ENCODE measurements at regions not wholly inside any gene's neighbourhood (a gene's known extent, or its start where the extent isn't known, plus 50 kb on each side); places are given as distances from the start of the nearest gene placed in this dataset.

- DNase-seq, result no peak
Observed at GRCh38 chr13:106382534-106382933, 152.9 kb downstream of the EFNB2 start.

- no peak for DNase-seq
Observed at GRCh38 chr13:106381091-106381490, 154.4 kb downstream of the EFNB2 start.

- no peak for DNase-seq
Observed at GRCh38 chr13:106377931-106378662, 157.4 kb downstream of the EFNB2 start.

GRCh38 chr13:106377341-106377740 is 158.1 kb downstream of the EFNB2 start:
- no peak for DNase-seq

- peak; percentile 67 for DNase-seq
Observed at GRCh38 chr13:106376401-106377112, 158.9 kb downstream of the EFNB2 start.

- no peak for DNase-seq
Observed at GRCh38 chr13:106375085-106375484, 160.4 kb downstream of the EFNB2 start.

- DNase-seq, result no peak
Observed at GRCh38 chr13:106374631-106375030, 160.8 kb downstream of the EFNB2 start.

- DNase-seq, result peak; percentile 10
Observed at GRCh38 chr13:106373989-106374572, 161.4 kb downstream of the EFNB2 start.

GRCh38 chr13:106373304-106373988 is 162.0 kb downstream of the EFNB2 start:
- DNase-seq, result peak; percentile 41

- no peak for DNase-seq
Observed at GRCh38 chr13:106372199-106373155, 163.0 kb downstream of the EFNB2 start.

- no peak for DNase-seq
Observed at GRCh38 chr13:106371024-106371423, 164.4 kb downstream of the EFNB2 start.

- no peak for DNase-seq
Observed at GRCh38 chr13:106369858-106370257, 165.6 kb downstream of the EFNB2 start.

GRCh38 chr13:106369091-106369490 is 166.4 kb downstream of the EFNB2 start:
- no peak for DNase-seq

GRCh38 chr13:106367361-106367971 is 168.0 kb downstream of the EFNB2 start:
- DNase-seq, result no peak

- no peak for DNase-seq
Observed at GRCh38 chr13:106362707-106363106, 172.8 kb downstream of the EFNB2 start.

- DNase-seq, result no peak
Observed at GRCh38 chr13:106361621-106362020, 173.8 kb downstream of the EFNB2 start.

GRCh38 chr13:106357198-106357597 is 178.3 kb downstream of the EFNB2 start:
- no peak for DNase-seq

GRCh38 chr13:106355866-106356265 is 179.6 kb downstream of the EFNB2 start:
- no peak for DNase-seq

GRCh38 chr13:106354961-106355360 is 180.5 kb downstream of the EFNB2 start:
- no peak for DNase-seq

- DNase-seq, result no peak
Observed at GRCh38 chr13:106352850-106353249, 182.6 kb downstream of the EFNB2 start.

- DNase-seq, result no peak
Observed at GRCh38 chr13:106351251-106351650, 184.2 kb downstream of the EFNB2 start.

GRCh38 chr13:106350208-106350607 is 185.3 kb downstream of the EFNB2 start:
- no peak for DNase-seq

All from DMS53 (cell line).